ENCODE measurements at regions not wholly inside any gene's neighbourhood (a gene's known extent, or its start where the extent isn't known, plus 50 kb on each side); places are given as distances from the start of the nearest gene placed in this dataset.

DNA sequence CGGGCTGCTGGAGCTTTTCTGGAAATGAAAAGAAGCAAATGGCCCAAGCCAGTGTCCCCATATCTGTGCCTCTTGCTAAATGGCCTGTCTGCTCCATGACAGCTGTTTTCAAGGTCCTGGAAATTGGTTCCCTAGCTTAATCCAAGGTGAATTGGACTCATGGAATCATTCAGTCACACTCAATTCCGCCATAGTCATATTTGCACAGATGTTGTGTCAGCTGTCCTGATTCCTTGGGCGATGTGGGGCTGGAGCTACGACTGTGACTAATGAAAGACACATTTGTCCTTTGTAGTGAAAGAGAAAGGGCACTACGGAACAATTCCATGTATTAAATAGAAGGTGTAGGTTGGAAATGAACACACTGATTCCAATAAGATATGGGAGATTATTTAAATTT, 102.9 kb upstream of the MEGF10 start:
- H3K27me3 ChIP-seq (ENCODE audit: control insufficient read depth, insufficient read depth, low read length), result peaks cover 10% of the 10 kb centered on the region
- H3K4me2 ChIP-seq (ENCODE audit: low read depth, low read length), result no peak overlapping the region
- no peak overlapping the region for H3K27ac ChIP-seq (ENCODE audit: insufficient read depth, low read length)
- H3K79me1 ChIP-seq (ENCODE audit: low read depth in 1 of 2, low read length in 2 of 2), result no peaks in the 10 kb centered on the region
- H2AFZ ChIP-seq (replicated peaks; ENCODE audit: low read length, poor library complexity), result no peak overlapping the region
- H3K14ac ChIP-seq (replicated peaks; ENCODE audit: low read depth, low read length), result no peak overlapping the region
- no peaks in the 10 kb centered on the region for H3K4me1 ChIP-seq (ENCODE audit: control insufficient read depth, insufficient read depth, low read length)
- H3K9me1 ChIP-seq (ENCODE audit: insufficient read depth, low read length), result no peaks in the 10 kb centered on the region
- H3K56ac ChIP-seq (ENCODE audit: extremely low read depth, insufficient read depth, low read length), result no peak overlapping the region
- ChIA-PET CTCF (no interaction called here), POLR2A (ENCODE audit: unreplicated experiment) (no interaction called here)
- H4K20me1 ChIP-seq (ENCODE audit: insufficient read depth, low read length), result no peaks in the 10 kb centered on the region
- H4K8ac ChIP-seq (ENCODE audit: low read depth in 2 of 2, low read length in 2 of 2), result no peak overlapping the region
- no peak overlapping the region for H2AK5ac ChIP-seq (ENCODE audit: low read depth, low read length)
- H3K23ac ChIP-seq (ENCODE audit: low read depth, low read length), result no peak overlapping the region
- dilution Hi-C loops (cut with HindIII; ENCODE audit: low sequenced_read_pairs, unreplicated experiment) (no loop called here), in situ Hi-C loops (cut with MboI; ENCODE audit: low sequenced_read_pairs) (no loop called here), intact Hi-C loops (cut with micrococcal nuclease) (no loop called here)
- BruUV-seq (replicated peaks), result no TSS peak
- H2BK120ac ChIP-seq (ENCODE audit: low read depth, low read length), result no peak overlapping the region
- ATAC-seq (ENCODE audit: low read depth) (no peak), DNase-seq (no peak)
- H4K5ac ChIP-seq (ENCODE audit: low read depth, low read length), result no peak overlapping the region
- WGBS, 2 experiments (ENCODE audit: extremely low coverage in 2 of 2, insufficient read length in 1 of 2), result no CpG with 5 or more reads among the region's 5 CpGs
- no peak overlapping the region for H3K9ac ChIP-seq (ENCODE audit: low read depth, low read length)
- H2BK20ac ChIP-seq (ENCODE audit: low read depth, low read length), result no peak overlapping the region
- H2BK15ac ChIP-seq (ENCODE audit: low read depth, low read length), result no peak overlapping the region
- no peaks in the 10 kb centered on the region for H3K36me3 ChIP-seq (ENCODE audit: control insufficient read depth, insufficient read depth, low read length)
- TF ChIP-seq RAD21 (IDR thresholded peaks at IDR 0.05; ENCODE audit: low read length), result no peak
- no peak for TF ChIP-seq MXI1 (IDR thresholded peaks at IDR 0.05; ENCODE audit: borderline replicate concordance, low read depth, low read length)
- H2BK5ac ChIP-seq (ENCODE audit: low read depth, low read length, poor library complexity, severe bottlenecking), result no peak overlapping the region
- no peak overlapping the region for H2AK9ac ChIP-seq (replicated peaks; ENCODE audit: low read depth, low read length, poor library complexity)
- no peak overlapping the region for H3K4me3 ChIP-seq (ENCODE audit: insufficient read depth, low read depth, low read length)
- no peaks in the 10 kb centered on the region; the same call in 1 of the 2 replicates for H3K9me3 ChIP-seq (ENCODE audit: control insufficient read depth, insufficient read depth, low read length)
- H3K18ac ChIP-seq (ENCODE audit: low read depth, low read length), result no peak overlapping the region
- H3K4ac ChIP-seq (ENCODE audit: low read depth, low read length), result no peak overlapping the region
- H4K91ac ChIP-seq (ENCODE audit: insufficient read depth, low read depth, low read length), result no peak overlapping the region

Data from IMR-90 (cell line).